AG04450 (cell line): ENCODE measurements at regions not wholly inside any gene's neighbourhood (a gene's known extent, or its start where the extent isn't known, plus 50 kb on each side); places are given as distances from the start of the nearest gene placed in this dataset.

Experiments
- CTCF ChIA-PET: fragments of 300-600, 350-600 bp; formaldehyde crosslinking; extraction: SDS; loops from one replicate; lab custom pipeline; 2022; ENCODE audit warnings: antibody characterized with exemption, inconsistent platforms; lab: Charles Lee
- POLR2A ChIA-PET: fragments of 350-600 bp; formaldehyde crosslinking; extraction: SDS; loops from one replicate; lab custom pipeline; 2021; ENCODE audit warnings: antibody characterized with exemption, inconsistent platforms; lab: Yijun Ruan, JAX
- DNase-seq: peaks from one replicate; pipeline ENCODE4 v3.0.0-alpha.2; 2011; ENCODE audit warnings: low read depth, low spot score
- H3K27ac ChIP-seq: one replicate; pipeline ENCODE4 v1.5.1; 2012; ENCODE audit warnings: low read depth, low read length, control low read depth
- H3K27me3 ChIP-seq: one replicate; pipeline ENCODE4 v1.6.0; 2012; ENCODE audit warnings: low read length; ENCODE audit not compliant: control insufficient read depth, insufficient read depth
- H3K4me3 ChIP-seq: 2 replicates; pipeline ENCODE4 v1.5.1; 2011; ENCODE audit warnings: mild to moderate bottlenecking, low read depth, low read length, control low read depth
- H3K9me3 ChIP-seq: 2 replicates; pipeline ENCODE4 v1.5.1; 2012; ENCODE audit warnings: low read length; ENCODE audit not compliant: control insufficient read depth, insufficient read depth
- CTCF ChIP-seq: IDR thresholded peaks from 2 replicates; pipeline ENCODE4 v1.5.1; 2011; ENCODE audit warnings: low read depth, low read length, control low read depth, inconsistent platforms

GRCh38 chr11:25941353-25941752 lies 390.6 kb upstream of the ANO3 start:
- Histone ChIP-seq H3K4me3 (no peak overlapping the region), H3K9me3 (no peaks in the 10 kb centered on the region; the same call in 1 of the 2 replicates), H3K27ac (no peak overlapping the region), H3K27me3 (no peaks in the 10 kb centered on the region)
- no peak for DNase-seq
- CTCF ChIA-PET = no interaction called here
- TF ChIP-seq CTCF = no peak
- POLR2A ChIA-PET = no interaction called here

GRCh38 chr11:25943031-25943430 lies 388.9 kb upstream of the ANO3 start:
- Histone ChIP-seq H3K27me3 (no peaks in the 10 kb centered on the region), H3K27ac (no peak overlapping the region), H3K9me3 (no peaks in the 10 kb centered on the region; the same call in 1 of the 2 replicates), H3K4me3 (no peak overlapping the region)
- ChIA-PET POLR2A (no interaction called here), CTCF (no interaction called here)
- no peak for TF ChIP-seq CTCF
- DNase-seq = no peak

GRCh38 chr11:25943777-25944661 lies 387.9 kb upstream of the ANO3 start:
- CTCF ChIA-PET = no interaction called here
- H3K9me3 ChIP-seq = no peaks in the 10 kb centered on the region; the same call in 1 of the 2 replicates
- POLR2A ChIA-PET = no interaction called here
- no peaks in the 10 kb centered on the region for H3K27me3 ChIP-seq
- no peak overlapping the region for H3K27ac ChIP-seq
- H3K4me3 ChIP-seq = no peak overlapping the region
- no peak for TF ChIP-seq CTCF
- no peak for DNase-seq

- POLR2A ChIA-PET = no interaction called here
- no peak for DNase-seq
- no peaks in the 10 kb centered on the region for H3K9me3 ChIP-seq
- H3K4me3 ChIP-seq = no peak overlapping the region
- no peak for TF ChIP-seq CTCF
- no peak overlapping the region for H3K27ac ChIP-seq
- CTCF ChIA-PET = no interaction called here
- no peaks in the 10 kb centered on the region for H3K27me3 ChIP-seq
These were observed 382.0 kb upstream of the ANO3 start for GRCh38 chr11:25949918-25950317.

- TF ChIP-seq CTCF = no peak
- H3K27ac ChIP-seq = no peak overlapping the region
- H3K4me3 ChIP-seq = no peak overlapping the region
- ChIA-PET CTCF (no interaction called here), POLR2A (no interaction called here)
- H3K9me3 ChIP-seq = no peaks in the 10 kb centered on the region
- H3K27me3 ChIP-seq = no peaks in the 10 kb centered on the region
- DNase-seq = no peak
These were observed 378.9 kb upstream of the ANO3 start for GRCh38 chr11:25953006-25953405.
